PC-9 (cell line): ENCODE measurements at regions not wholly inside any gene's neighbourhood (a gene's known extent, or its start where the extent isn't known, plus 50 kb on each side); places are given as distances from the start of the nearest gene placed in this dataset.

Source experiments
- BruUV-seq: library from RNA; stranded (reverse); fragments of 400-500 nt; replicated peaks from 2 replicates; lab custom pipeline; 2021; lab: Mats Ljungman, UMichigan
- CTCF ChIA-PET: fragments of 300-600 bp; sonication (Branson Sonifier 250); formaldehyde crosslinking; loops from one replicate; lab custom pipeline; 2022; ENCODE audit warnings: antibody characterized with exemption; lab: Charles Lee
- POLR2A ChIA-PET: fragments of 300-600 bp; sonication (Branson Sonifier 250); formaldehyde crosslinking; loops from one replicate; lab custom pipeline; 2022; ENCODE audit warnings: antibody characterized with exemption; ENCODE audit not compliant: unreplicated experiment; lab: Charles Lee
- DNase-seq, 2 experiments: peaks; one replicate each; pipeline versions ENCODE4 v3.0.0 to v3.0.0-alpha.2; 2015 to 2022; ENCODE audit warnings: mixed read lengths in 1 of 2
- H2AFZ ChIP-seq: fragments of 200-600 bp; sonication (generic); 2 replicates; pipeline ENCODE4 v1.8.1; 2017; ENCODE audit warnings: antibody characterized with exemption
- H3F3A ChIP-seq: fragments of 200-600 bp; sonication (generic); 2 replicates; pipeline ENCODE4 v1.8.1; 2017; ENCODE audit warnings: antibody characterized with exemption, mild to moderate bottlenecking, low read depth; ENCODE audit not compliant: insufficient read depth
- H3K27ac ChIP-seq: fragments of 200-600 bp; sonication (generic); 2 replicates; pipeline ENCODE4 v1.6.1; 2016; ENCODE audit warnings: mixed run types
- H3K27me3 ChIP-seq: fragments of 200-600 bp; sonication (generic); 2 replicates; pipeline ENCODE4 v1.6.1; 2016; ENCODE audit warnings: low read depth, mixed run types; ENCODE audit not compliant: insufficient read depth
- H3K36me3 ChIP-seq: fragments of 200-600 bp; sonication (generic); 2 replicates; pipeline ENCODE4 v1.6.1; 2016; ENCODE audit warnings: low read depth, mixed run types
- H3K4me1 ChIP-seq: fragments of 200-600 bp; sonication (generic); replicated peaks from 2 replicates; pipeline ENCODE4 v1.6.1; 2016; ENCODE audit warnings: mixed run types; ENCODE audit not compliant: insufficient read depth
- H3K4me2 ChIP-seq: fragments of 200-600 bp; sonication (generic); 2 replicates; pipeline ENCODE4 v1.6.1; 2017; ENCODE audit warnings: mixed run types
- H3K4me3 ChIP-seq: fragments of 200-600 bp; sonication (generic); 2 replicates; pipeline ENCODE4 v1.6.1; 2016; ENCODE audit warnings: mixed run types
- H3K79me2 ChIP-seq: fragments of 200-600 bp; sonication (generic); 2 replicates; pipeline ENCODE4 v1.6.1; 2017; ENCODE audit warnings: low read depth, mixed run types
- H3K9me2 ChIP-seq: fragments of 200-600 bp; sonication (generic); 2 replicates; pipeline ENCODE4 v1.8.1; 2017; ENCODE audit warnings: mild to moderate bottlenecking; ENCODE audit not compliant: insufficient read depth
- H3K9me3 ChIP-seq: fragments of 200-600 bp; sonication (generic); 2 replicates; pipeline ENCODE4 v1.8.1; 2016; ENCODE audit warnings: low read depth; ENCODE audit not compliant: insufficient read depth
- H4K20me1 ChIP-seq: fragments of 200-600 bp; sonication (generic); 2 replicates; pipeline ENCODE4 v1.8.1; 2017; ENCODE audit not compliant: insufficient read depth
- EZH2 ChIP-seq: fragments of 200-600 bp; sonication (generic); IDR thresholded peaks from 2 replicates; pipeline ENCODE4 v1.8.0; 2017; ENCODE audit warnings: antibody characterized with exemption, low read depth
- intact Hi-C: fragments of 100-400 bp; cut with micrococcal nuclease; formaldehyde crosslinking; loops from one replicate; pipeline ENCODE4 v1.10.0; 2022; ENCODE audit not compliant: unreplicated experiment
- TF ChIP-seq, protein P1 (sequence below): fragments of 200-600 bp; sonication (generic); conservative IDR thresholded peaks from 2 replicates; pipeline ENCODE4 v1.6.1; 2017; ENCODE audit warnings: mixed run types, antibody characterized with exemption, mild to moderate bottlenecking, moderate library complexity

DNA sequence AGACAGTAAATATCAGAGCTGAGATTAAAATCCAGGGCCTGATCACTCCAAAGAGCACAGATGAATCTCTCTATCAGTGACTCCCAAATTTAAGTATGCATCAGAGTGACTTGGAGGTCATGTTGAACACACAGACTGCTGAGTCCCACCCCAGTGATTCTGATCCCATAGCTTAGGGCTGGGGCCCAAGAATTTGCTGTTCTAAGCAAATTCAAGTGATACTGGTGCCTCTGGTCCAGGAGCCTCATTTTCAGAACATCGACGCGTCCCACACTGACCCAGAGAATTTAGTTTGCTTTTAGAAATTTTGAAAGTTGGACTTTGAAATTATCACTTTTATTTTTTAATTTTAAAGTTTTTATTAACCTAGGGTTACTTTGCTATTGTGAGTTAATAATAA, 72.7 kb upstream of the NETO1 start:
- H3K36me3 ChIP-seq, result no peaks in the 10 kb centered on the region
- no peak overlapping the region for H2AFZ ChIP-seq
- H3K4me3 ChIP-seq, result no peak overlapping the region
- H3K4me1 ChIP-seq, result no peaks in the 10 kb centered on the region
- H3K27ac ChIP-seq, result no peak overlapping the region
- no peaks in the 10 kb centered on the region for H3F3A ChIP-seq
- ChIA-PET POLR2A (no interaction called here), CTCF (no interaction called here)
- H3K79me2 ChIP-seq, result no peaks in the 10 kb centered on the region
- intact Hi-C loops, result no loop called here
- H4K20me1 ChIP-seq, result no peaks in the 10 kb centered on the region
- H3K4me2 ChIP-seq, result no peak overlapping the region
- BruUV-seq, result no TSS peak
- H3K9me2 ChIP-seq, result 0 out of 2 replicates have a peak, but pooled peaks cover 7% of the 10 kb centered on the region
- no peak for DNase-seq
- no peaks in the 10 kb centered on the region for H3K27me3 ChIP-seq
- TF ChIP-seq, protein P1, sequence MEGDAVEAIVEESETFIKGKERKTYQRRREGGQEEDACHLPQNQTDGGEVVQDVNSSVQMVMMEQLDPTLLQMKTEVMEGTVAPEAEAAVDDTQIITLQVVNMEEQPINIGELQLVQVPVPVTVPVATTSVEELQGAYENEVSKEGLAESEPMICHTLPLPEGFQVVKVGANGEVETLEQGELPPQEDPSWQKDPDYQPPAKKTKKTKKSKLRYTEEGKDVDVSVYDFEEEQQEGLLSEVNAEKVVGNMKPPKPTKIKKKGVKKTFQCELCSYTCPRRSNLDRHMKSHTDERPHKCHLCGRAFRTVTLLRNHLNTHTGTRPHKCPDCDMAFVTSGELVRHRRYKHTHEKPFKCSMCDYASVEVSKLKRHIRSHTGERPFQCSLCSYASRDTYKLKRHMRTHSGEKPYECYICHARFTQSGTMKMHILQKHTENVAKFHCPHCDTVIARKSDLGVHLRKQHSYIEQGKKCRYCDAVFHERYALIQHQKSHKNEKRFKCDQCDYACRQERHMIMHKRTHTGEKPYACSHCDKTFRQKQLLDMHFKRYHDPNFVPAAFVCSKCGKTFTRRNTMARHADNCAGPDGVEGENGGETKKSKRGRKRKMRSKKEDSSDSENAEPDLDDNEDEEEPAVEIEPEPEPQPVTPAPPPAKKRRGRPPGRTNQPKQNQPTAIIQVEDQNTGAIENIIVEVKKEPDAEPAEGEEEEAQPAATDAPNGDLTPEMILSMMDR, result no peak
- TF ChIP-seq EZH2, result no peak
- H3K9me3 ChIP-seq, result no peaks in the 10 kb centered on the region

DNA sequence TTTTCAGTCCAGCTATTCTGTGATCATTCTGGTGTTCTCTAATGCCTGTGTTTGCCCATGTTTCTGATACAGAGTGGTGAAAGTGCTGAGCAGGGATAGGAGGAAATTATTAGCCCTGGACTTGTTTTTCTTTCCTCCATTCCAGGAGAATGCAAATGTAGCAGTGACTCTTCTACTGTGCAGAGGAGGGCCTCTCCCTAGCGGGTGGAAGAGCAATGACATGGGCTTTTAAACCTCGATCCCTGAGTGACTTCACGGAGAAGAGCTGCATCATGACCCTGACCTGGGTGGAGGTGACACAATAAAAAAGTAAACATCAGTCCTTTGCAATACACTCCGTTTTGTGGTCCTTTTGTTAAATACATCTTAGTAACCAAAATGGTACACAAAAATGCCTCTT, 68.0 kb upstream of the NETO1 start:
- TF ChIP-seq EZH2, result no peak
- TF ChIP-seq, protein P1, result no peak
- no peaks in the 10 kb centered on the region for H3K79me2 ChIP-seq
- no peak for DNase-seq
- intact Hi-C loops, result loop anchor here (2.0 kb wide), 1 partner anchor 45 kb away; no protein-coding TSS in a partner anchor
- no peaks in the 10 kb centered on the region for H3K27me3 ChIP-seq
- ChIA-PET POLR2A (no interaction called here), CTCF (no interaction called here)
- no peaks in the 10 kb centered on the region for H3K9me3 ChIP-seq
- no peak overlapping the region for H3K4me2 ChIP-seq
- H3K27ac ChIP-seq, result no peak overlapping the region
- BruUV-seq, result no TSS peak
- H3K9me2 ChIP-seq, result 0 out of 2 replicates have a peak, but pooled peaks cover 7% of the 10 kb centered on the region
- no peak overlapping the region for H3K4me3 ChIP-seq
- H3K4me1 ChIP-seq, result no peaks in the 10 kb centered on the region
- H4K20me1 ChIP-seq, result no peaks in the 10 kb centered on the region
- H3K36me3 ChIP-seq, result no peaks in the 10 kb centered on the region
- H2AFZ ChIP-seq, result no peak overlapping the region
- H3F3A ChIP-seq, result no peaks in the 10 kb centered on the region

DNA sequence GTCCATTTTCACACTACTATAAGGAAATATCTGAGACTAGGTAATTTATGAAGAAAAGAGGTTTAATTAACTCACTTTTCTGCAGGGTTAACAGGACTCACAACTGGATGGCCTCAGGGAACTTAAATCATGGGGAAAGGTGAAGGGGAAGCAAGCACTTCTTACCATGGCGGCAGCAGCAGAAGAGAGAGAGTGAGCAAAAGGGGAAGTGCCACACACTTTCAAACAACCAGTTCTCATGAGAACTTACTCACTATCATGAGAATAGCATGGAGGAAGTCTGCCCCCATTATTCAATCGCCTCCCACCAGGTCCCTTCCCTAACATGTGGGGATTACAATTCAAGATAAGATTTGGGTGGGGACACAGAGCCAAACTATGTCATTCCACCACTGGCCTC, 55.1 kb upstream of the NETO1 start:
- no peak overlapping the region for H3K4me3 ChIP-seq
- CTCF ChIA-PET, result no interaction called here
- H3K9me3 ChIP-seq, result no peaks in the 10 kb centered on the region; the same call in 1 of the 2 replicates
- intact Hi-C loops, result no loop called here
- H2AFZ ChIP-seq, result no peak overlapping the region
- no peaks in the 10 kb centered on the region for H4K20me1 ChIP-seq
- H3K79me2 ChIP-seq, result no peaks in the 10 kb centered on the region
- H3K4me2 ChIP-seq, result no peak overlapping the region
- no peak for DNase-seq
- no peaks in the 10 kb centered on the region for H3K36me3 ChIP-seq
- no peaks in the 10 kb centered on the region for H3K27me3 ChIP-seq
- H3F3A ChIP-seq, result no peaks in the 10 kb centered on the region
- POLR2A ChIA-PET, result no interaction called here
- H3K27ac ChIP-seq, result no peak overlapping the region
- no TSS peak for BruUV-seq
- H3K9me2 ChIP-seq, result no peaks in the 10 kb centered on the region
- 0 out of 2 replicates have a peak, but pooled peaks cover 3% of the 10 kb centered on the region for H3K4me1 ChIP-seq
- TF ChIP-seq, protein P1, result no peak
- no peak for TF ChIP-seq EZH2
